NOMO-1 (cell line): ENCODE measurements at regions not wholly inside any gene's neighbourhood (a gene's known extent, or its start where the extent isn't known, plus 50 kb on each side); places are given as distances from the start of the nearest gene placed in this dataset.

Source experiments
- DNase-seq, 2 experiments: peaks; one replicate each; lab custom pipeline; 2025; ENCODE audit not compliant: unreplicated experiment in 2 of 2; lab: John Stamatoyannopoulos, UW

DNA sequence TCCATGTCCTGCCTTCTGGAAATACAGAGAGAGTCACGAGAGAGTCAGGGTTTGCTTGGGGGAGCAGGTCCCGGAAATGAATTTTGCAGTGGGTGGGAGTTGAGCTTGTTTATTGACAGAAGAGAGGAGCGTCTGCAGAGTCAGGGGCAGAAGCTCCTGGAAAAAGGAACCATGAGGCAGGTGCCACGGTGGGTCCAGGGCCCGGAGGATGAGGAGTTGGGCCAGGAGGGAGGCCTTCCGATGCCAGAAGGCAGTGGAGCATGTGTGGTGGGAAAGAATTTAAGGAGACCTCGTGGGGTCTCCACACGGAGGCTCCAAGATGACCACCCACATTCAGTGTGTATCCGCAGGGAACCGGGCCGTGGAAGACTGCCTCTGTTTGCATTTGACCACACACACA is 461.2 kb downstream of the BRD1 start:
- no peak for DNase-seq

DNA sequence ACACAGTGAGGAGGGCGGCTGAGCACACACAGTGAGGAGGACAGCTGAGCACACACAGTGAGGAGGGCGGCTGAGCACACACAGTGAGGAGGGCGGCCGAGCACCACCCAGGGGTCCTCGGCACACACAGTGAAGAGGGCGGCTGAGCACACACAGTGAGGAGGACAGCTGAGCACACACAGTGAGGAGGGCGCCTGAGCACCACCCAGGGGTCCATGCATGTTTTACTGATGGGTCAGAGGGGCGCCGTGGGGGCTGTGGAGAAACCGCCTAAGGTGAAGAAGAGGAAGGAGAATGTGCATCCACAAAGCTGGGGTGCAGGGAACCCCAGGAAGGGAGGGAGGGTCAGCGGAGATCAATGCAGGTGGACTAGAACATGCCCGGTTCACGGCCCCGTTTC is 461.8 kb downstream of the BRD1 start:
- no peak for DNase-seq

DNA sequence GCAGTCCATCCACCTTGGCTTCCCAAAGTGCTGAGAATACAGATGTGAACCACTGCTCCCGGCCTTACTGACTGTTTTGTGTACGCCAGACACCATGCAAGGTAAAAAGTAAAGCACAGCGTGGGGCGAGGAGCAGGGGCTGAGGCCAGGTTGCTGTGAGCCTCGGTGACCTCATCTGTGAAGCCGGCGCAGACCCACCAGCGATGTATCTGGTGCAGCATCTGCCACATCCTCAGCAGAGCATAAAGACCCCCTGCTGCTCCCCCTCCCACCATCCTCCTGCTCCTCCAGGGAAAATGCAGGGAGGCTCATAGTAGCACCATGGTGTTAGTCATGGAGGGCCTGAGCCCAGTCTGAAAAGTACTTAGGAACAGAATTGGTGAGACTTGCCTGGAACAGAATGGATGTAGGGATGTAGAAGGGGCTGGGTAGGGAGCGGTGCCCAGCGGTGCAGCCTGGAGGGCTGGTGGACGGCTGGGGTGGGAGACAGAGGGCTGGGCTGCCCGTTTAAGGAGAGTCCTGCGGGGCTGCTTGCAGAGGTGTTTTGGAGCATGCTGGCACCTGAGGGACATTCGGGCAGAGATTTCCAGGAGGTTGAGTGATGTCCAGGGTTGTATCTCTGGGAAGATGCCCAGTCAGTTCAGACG is 462.4 kb downstream of the BRD1 start:
- DNase-seq, result no peak

DNA sequence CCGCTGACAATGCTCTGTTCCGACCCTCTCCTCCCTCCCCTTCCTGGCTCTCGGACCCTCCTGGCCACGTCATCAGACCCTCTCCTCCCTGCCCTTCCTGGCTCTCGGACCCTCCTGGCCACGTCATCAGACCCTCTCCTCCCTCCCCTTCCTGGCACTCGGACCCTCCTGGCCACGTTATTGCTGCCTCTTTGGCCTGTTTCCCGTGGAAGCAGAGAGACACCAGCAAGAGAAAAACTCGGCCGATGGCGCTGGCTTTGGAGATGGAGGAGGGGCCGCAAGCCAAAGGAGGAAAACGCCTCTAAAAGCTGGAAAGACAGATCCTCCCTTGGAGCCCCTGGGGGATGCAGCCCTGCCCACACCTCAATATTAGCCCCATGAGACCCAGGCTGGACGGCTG is 463.3 kb downstream of the BRD1 start:
- DNase-seq, result no peak

DNA sequence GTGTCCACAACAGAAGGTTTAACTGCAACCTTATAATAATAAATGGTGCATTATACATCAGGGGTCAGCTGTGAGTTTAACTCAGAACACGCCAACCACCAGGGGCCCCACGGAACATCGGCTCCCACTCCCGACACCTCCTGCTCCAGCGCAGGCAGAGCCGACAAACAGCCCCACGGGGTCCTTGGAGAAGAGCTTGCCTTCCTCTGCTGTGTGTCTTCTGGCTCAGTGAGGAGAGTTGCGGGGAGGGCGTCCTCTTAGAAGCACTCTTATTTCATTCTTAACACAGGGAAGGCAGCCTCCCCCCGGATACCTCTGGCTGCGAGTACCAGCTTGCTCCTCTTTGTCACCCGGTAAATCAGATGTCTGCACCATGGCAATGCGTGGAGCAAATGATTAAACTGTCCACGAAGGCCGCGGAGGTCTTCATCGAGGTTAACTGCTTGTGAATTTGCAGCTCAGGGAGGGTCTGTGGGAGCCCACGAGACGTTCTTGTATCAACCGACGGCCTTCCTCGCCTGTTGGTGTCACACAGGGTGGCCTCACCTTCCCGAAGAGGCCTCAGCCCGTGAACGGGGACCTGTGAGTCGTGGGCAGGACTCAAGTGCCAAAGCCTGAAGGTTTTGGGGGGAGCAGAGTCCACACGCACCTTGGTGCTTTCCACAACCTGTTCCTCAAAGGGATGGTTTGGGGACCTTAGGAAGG is 464.0 kb downstream of the BRD1 start:
- no peak for DNase-seq

DNA sequence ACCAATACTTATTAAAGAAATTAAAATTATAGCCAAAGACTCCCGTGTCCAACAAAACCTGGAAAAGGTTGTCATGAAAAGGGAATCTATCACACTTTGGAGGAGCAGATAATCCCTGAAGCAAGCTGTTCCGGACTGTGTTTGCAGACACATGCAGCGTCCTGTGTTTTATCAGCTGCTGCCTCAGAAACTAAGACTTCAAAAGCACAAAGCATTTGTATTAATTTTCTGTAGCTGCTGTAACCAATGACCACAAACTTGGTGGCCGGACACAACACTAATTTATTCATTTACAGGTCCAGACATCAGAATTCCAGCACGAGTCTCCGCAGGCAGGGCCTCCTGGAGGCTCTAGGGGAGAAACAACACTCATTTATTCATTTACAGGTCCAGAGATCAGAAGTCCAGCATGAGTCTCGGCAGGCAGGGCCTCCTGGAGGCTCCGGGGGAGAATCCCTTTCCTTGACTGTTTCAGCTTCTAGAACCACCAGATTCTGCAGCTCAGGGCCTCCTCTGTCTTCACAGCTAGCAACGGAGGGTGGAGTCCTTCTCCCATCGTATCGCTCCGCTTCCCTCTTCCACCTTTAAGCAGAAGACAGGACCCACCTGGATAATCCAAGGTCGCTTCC is 465.3 kb downstream of the BRD1 start:
- no peak for DNase-seq

DNA sequence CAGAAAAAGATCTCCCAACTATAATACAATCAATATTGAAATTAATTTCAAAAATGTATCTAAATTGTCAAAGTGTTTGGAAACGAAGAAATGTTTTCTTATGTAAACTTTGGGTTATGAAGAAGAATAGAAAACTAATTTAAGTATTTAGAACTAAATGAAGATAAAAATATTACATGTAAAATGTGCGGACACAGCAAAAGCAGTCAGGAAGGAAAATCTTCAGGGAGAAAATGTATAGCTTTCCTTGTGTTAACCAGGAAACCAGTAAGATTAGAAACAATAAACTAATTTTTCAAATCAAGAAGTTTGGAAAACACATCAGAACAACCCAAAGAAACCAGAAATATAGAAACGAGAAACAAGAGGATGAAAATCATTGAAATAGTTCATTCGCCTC is 466.5 kb downstream of the BRD1 start:
- DNase-seq, result no peak

DNA sequence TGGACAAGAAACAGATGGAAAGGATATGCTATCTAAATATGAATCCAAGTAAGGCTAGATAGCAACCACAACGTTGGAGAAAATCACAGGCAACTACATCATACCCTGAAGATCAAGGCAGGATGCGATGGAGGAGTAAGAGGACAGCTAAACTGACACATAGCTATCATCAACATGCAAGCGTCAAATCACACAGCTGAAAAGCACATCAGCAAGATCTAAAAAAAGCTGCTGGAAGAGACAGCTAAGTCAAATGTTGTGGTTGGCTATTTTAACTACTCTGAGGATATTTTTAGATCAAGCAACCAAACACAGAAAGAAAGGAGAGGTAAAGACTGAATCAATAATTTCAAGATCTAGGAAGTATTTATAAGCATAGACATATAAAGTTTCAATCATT is 466.9 kb downstream of the BRD1 start:
- no peak for DNase-seq

DNA sequence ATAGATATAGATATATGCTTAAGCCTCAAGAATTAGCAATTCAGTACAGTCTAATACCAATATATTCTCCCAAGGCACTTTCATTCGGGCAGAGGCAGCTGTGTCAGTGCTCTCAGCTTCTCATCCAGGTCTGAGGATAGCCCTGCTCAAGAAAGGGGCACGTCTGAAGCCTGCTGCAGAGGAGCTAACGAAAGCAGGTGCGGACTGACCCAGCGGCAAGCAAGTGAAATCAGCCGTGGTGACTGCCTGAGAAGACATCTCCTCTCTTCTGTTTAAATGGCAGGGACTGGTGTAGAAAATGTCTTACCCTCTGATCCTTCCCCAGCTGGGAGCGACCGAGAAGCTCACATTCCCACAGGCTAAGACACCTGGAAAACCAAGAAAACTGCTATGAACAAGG is 468.6 kb downstream of the BRD1 start:
- DNase-seq, result no peak

DNA sequence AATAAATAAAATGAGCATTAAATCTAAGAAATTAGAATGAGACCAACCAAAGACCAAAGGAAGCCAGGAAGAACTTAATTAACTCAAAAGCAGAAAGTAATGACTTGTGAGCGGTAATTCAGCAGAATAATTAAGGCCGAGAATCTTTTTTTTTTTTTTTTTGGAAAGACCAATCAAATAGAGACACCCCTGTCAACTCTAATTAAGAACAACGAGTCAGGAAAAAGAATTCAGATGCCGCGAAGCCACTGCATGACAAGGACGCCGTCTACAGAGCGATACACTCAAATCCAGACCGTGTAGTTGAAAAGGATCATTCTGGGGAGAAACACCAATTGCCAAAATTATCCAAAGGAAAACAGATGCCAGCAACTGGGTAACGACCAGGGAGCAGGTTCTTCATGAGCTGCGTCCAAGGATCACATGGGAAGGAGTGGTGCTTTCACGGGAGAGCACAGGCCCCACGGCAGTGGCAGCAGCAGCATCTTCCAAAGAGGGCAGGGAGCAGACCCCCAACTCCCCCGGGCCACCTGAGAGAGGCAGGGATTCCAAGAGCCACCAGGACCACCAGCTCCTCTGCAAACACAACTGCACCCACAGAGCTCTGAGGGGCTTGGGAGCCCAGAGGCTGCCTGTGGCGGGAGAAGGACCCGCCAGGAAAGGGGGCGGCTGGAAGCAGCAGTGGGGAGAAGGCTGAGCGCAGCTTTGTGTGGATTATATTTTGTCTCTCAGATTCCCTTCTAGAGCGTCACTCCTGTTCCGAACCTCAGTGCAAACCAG is 469.8 kb downstream of the BRD1 start:
- DNase-seq, result no peak

DNA sequence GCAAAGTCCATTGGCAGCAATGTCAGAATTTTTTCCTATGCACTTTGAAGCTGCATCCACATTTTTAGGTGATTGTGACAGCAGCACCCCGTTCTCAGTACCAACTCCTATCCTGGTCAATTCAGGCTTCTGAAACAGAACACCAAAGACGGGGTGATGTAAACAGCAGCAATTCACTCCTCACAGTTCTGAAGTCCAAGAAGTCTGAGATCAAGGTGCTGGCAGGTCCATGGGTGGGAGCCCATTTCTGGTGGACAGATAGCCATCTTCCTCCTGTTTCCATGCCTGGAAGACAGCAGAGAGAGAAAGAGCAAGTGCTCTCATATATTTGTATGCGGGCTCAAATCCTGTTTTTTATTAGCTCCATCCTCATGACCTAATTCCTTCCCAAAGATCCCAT is 471.2 kb downstream of the BRD1 start:
- no peak for DNase-seq

DNA sequence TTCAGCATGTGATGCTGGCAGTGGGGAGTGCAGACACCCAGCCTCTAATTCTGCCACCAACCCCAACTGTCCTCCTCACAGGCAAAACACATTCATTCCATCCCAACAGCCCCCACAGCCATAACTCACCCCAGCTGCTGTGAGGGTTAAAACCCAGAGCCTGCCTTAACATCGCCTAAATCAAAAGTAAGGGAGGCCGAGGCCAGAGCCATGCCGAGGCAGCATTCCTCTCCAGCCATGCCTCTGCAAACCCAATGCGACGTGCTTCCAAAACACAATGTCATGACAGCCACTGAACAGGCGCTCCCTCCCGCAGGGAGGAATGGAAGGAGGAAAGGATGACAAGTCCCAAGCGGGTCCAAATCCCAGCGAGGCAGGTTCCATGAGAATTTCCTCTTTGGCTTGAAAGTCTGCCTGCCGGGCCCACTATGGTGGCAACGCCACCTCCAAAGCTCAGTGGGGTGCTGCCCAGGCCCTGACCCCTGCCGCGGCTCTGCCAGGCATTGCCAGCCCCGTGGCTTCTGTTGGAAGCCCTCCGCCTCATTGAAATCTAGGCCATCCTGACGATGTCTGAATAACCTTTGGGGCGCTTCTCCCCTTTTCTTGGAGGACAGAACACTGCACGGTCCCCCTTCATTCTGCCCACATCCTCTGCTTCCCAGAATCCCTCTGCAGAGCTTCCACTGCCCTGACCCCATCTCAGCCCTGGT is 472.3 kb downstream of the BRD1 start:
- no peak for DNase-seq

DNA sequence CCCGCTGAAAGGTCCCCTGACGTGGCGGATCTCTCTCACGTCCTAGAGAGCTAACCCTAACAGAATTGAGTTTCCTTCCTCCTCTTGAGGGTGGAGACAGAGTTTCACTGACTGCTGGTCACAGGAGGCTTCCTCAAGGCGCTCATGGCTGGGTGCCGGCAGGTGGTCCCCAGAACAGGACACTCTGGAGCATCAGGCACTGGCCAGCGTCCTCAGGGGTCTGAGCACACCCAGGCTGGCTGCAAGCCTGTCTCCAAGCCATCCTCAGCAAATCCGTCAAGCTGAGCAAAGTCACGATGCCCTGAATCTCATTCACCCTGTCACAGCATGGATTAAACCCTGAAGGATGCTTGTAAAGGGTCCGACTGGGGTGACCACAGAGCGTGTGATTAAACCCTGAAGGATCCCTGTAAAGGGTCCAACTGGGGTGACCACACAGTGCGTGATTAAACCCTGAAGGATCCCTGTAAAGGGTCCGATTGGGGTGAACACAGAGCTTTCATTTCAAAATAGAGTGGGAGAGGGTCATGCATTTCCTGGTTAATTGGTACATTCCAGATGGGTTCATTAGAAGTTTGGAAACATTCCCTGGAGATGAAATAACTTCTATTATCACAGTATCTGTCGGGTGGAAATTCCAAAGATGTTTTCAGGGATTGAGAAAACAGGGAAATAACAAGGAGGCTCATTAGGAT is 473.0 kb downstream of the BRD1 start:
- no peak for DNase-seq

DNA sequence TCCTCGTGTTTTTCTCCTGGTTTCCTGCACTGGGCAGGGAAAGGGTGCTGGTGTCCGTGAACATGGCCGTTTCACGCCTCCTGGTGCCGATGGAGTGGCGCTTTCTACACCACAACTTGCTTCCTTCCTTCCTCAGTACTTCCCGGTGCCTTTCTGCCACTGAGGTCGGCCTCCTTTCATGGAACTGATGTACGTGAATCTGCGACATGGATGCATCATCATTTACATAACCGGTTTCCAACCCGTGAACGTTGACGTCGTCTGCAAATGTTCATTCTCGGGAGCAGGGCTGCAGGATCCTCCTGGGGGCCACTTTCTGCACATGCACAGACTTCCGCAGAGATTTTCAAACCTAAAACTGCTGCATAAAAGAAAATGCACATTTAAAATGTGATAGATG is 474.4 kb downstream of the BRD1 start:
- no peak for DNase-seq

DNA sequence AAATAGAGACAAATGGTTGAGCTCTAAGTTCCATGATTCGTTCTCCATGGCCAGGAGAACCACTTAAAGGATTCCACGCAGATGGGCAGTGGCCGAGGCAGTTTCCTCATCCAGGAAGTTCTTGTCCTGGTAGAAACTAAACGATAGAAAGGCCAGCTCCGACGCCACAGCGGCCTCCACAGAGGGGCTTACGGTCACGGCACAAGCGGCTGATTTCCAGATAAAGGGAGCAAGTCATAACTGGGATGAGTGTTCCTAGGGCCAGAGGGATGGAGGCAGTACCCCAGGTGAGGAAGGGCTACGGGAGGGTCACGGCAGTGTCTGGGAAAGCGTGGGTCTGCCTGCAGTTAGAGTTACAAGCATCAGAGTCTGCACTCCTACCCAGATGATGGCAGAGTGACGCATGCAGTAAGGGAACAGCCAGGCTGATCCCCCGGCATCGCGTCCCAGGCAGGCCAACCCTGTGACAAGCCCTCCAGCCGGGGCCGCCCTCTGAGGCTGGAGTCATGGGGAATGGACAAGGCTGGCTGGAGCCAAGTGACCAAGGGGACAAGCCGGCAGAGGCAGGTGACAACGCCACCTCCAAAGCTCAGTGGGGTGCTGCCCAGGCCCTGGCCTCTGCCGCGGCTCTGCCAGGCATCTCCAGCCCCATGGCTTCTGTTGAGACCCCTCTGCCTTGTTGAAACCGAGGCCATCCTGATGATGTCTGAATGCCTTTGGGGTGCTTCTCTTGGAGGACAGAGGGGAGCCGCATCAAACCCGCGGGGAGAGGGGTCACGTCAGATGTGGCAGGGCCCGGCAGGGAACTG is 475.1 kb downstream of the BRD1 start:
- no peak for DNase-seq

DNA sequence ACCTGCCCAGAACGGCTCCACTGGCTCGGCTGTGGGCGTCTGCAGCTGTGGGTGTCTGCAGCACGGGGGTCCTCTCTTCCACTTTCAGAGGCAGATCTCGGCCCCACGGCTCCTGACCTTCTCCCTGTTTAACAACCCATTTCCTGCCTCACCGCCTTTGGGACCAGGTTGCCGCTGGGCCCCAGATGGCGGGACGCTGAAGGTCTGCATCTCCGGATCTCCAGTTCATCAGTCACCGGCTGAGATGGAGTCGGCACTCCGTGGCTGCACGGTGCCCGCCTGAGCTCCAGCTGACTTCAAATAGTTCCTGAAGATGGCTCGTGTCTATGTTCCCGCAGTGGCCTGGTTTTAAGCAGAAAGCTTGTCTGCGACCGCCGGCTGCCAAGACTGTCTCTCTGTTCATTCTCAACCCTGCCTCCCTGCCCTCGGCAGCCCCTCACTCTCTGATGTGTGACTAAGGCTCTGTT is 475.9 kb downstream of the BRD1 start:
- no peak for DNase-seq

DNA sequence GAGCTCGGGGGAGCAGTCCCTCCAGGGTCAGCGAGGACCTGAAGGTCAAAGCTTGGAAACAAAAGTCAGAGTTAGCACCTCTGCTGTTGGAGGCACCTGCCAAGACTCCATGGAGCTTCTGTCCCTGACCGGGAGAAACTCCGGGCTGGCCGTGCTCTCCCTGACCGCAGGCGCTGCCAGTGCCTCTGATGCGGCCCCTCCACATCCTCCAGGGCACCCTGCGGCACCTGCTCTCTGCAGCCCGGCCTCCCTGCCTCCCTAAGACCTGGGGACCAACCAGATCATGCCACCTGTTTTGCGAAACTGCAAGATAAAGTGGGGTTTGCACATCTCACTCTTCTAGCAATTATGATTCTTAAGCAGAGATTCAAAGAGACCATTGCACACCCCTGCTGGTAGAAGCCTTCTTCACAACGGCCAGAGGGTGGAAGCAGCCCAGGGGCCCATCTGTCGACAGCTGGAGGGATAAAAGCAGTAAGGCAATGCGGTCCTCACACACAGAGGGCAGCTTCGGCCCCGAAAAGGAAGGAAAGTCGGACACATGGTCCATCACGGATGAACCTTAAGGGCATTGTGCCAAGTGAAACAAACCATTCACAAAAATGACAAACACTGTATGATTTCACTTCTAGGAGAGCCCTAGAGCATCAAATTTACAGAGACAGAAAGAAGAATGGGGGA is 477.1 kb downstream of the BRD1 start:
- DNase-seq, result no peak

DNA sequence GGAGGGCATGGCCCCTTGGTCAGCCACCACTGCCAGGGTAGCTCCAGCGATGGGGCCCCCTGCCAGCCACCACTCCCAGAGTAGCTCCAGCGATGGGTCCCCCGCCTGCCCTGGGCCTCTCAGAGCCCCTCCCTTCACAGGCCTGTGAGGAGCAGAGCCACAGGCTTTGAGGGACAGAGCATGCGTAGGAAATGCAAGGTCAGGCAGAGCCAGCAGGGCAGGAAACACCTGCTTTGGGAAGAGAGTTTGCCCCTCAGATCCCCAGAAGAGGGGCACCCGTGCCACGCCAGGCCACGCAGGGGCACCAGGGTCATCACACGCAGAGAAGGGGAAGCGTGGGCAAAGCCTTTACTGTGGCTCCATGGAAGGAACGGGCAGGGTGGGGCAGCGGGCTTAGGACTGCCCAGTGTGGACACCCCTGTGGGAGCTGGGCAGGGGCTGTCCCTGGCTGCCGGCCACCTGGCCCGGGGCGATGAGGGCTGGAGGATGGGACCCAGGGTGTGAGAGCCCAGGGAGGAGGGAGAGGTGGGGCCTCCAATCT is 477.8 kb downstream of the BRD1 start:
- DNase-seq, result no peak
